ENCODE measurements at regions not wholly inside any gene's neighbourhood (a gene's known extent, or its start where the extent isn't known, plus 50 kb on each side); places are given as distances from the start of the nearest gene placed in this dataset.

GRCh38 chr5:125120012-125120411, 373.6 kb upstream of the ZNF608 start:
- intact Hi-C loops (cut with micrococcal nuclease) = no loop called here
- no peak for ATAC-seq
- Histone ChIP-seq H3K4me3 (ENCODE audit: low read length) (no peak overlapping the region), H3K27me3 (ENCODE audit: low read length) (no peaks in the 10 kb centered on the region), H3K4me2 (ENCODE audit: low read length) (no peak overlapping the region), H3K27ac (ENCODE audit: low read length) (no peak overlapping the region), H2AFZ (ENCODE audit: low read length) (no peak overlapping the region), H3K79me2 (ENCODE audit: low read length) (no peaks in the 10 kb centered on the region), H3K9me3 (ENCODE audit: low read length) (no peaks in the 10 kb centered on the region), H3K4me1 (ENCODE audit: insufficient read depth, low read length) (no peaks in the 10 kb centered on the region), H3K36me3 (ENCODE audit: low read depth, low read length) (no peaks in the 10 kb centered on the region), H3F3A (ENCODE audit: low read length, unreplicated experiment) (no peaks in the 10 kb centered on the region), H4K20me1 (ENCODE audit: low read length) (no peaks in the 10 kb centered on the region), H3K9me2 (replicated peaks; ENCODE audit: low read length) (no peaks in the 10 kb centered on the region), H3K9ac (ENCODE audit: low read length) (no peak overlapping the region)
- POLR2A ChIA-PET (ENCODE audit: unreplicated experiment) = no interaction called here
- CTCF ChIA-PET = no interaction called here
- TF ChIP-seq CTCF (conservative IDR thresholded peaks at IDR 0.05; ENCODE audit: low read depth, low read length) = no peak
- TF ChIP-seq EZH2 (IDR thresholded peaks at IDR 0.05; ENCODE audit: low read length, unreplicated experiment) = no peak
- TF ChIP-seq EZH2phosphoT487 (IDR thresholded peaks at IDR 0.05; ENCODE audit: borderline replicate concordance, low read length) = no peak
- DNase-seq = no peak
- BruUV-seq (replicated peaks) = no TSS peak

GRCh38 chr5:125125031-125125823, 378.8 kb upstream of the ZNF608 start:
- Histone ChIP-seq H3K36me3 (ENCODE audit: low read depth, low read length) (no peaks in the 10 kb centered on the region), H3K79me2 (ENCODE audit: low read length) (no peaks in the 10 kb centered on the region), H2AFZ (ENCODE audit: low read length) (no peak overlapping the region), H4K20me1 (ENCODE audit: low read length) (no peaks in the 10 kb centered on the region), H3F3A (ENCODE audit: low read length, unreplicated experiment) (no peaks in the 10 kb centered on the region), H3K27ac (ENCODE audit: low read length) (no peak overlapping the region), H3K27me3 (ENCODE audit: low read length) (no peaks in the 10 kb centered on the region), H3K4me2 (ENCODE audit: low read length) (no peak overlapping the region), H3K9ac (ENCODE audit: low read length) (no peak overlapping the region), H3K4me3 (ENCODE audit: low read length) (no peak overlapping the region), H3K9me3 (ENCODE audit: low read length) (no peaks in the 10 kb centered on the region), H3K4me1 (ENCODE audit: insufficient read depth, low read length) (no peaks in the 10 kb centered on the region), H3K9me2 (replicated peaks; ENCODE audit: low read length) (no peaks in the 10 kb centered on the region)
- no TSS peak for BruUV-seq (replicated peaks)
- ATAC-seq (no peak), DNase-seq (no peak)
- intact Hi-C loops (cut with micrococcal nuclease) = no loop called here
- TF ChIP-seq CTCF (conservative IDR thresholded peaks at IDR 0.05; ENCODE audit: low read depth, low read length) (no peak), EZH2 (IDR thresholded peaks at IDR 0.05; ENCODE audit: low read length, unreplicated experiment) (no peak), EZH2phosphoT487 (IDR thresholded peaks at IDR 0.05; ENCODE audit: borderline replicate concordance, low read length) (no peak)
- ChIA-PET CTCF (no interaction called here), POLR2A (ENCODE audit: unreplicated experiment) (no interaction called here)

GRCh38 chr5:125126050-125126449, 379.6 kb upstream of the ZNF608 start:
- Histone ChIP-seq H3K79me2 (ENCODE audit: low read length) (no peaks in the 10 kb centered on the region), H3K27me3 (ENCODE audit: low read length) (no peaks in the 10 kb centered on the region), H3F3A (ENCODE audit: low read length, unreplicated experiment) (no peaks in the 10 kb centered on the region), H3K4me1 (ENCODE audit: insufficient read depth, low read length) (no peaks in the 10 kb centered on the region), H4K20me1 (ENCODE audit: low read length) (no peaks in the 10 kb centered on the region), H2AFZ (ENCODE audit: low read length) (no peak overlapping the region), H3K4me2 (ENCODE audit: low read length) (no peak overlapping the region), H3K9me3 (ENCODE audit: low read length) (no peaks in the 10 kb centered on the region), H3K9ac (ENCODE audit: low read length) (no peak overlapping the region), H3K9me2 (replicated peaks; ENCODE audit: low read length) (no peaks in the 10 kb centered on the region), H3K4me3 (ENCODE audit: low read length) (no peak overlapping the region), H3K36me3 (ENCODE audit: low read depth, low read length) (no peaks in the 10 kb centered on the region), H3K27ac (ENCODE audit: low read length) (no peak overlapping the region)
- ChIA-PET CTCF (no interaction called here), POLR2A (ENCODE audit: unreplicated experiment) (no interaction called here)
- TF ChIP-seq EZH2phosphoT487 (IDR thresholded peaks at IDR 0.05; ENCODE audit: borderline replicate concordance, low read length) = no peak
- no peak for TF ChIP-seq CTCF (conservative IDR thresholded peaks at IDR 0.05; ENCODE audit: low read depth, low read length)
- TF ChIP-seq EZH2 (IDR thresholded peaks at IDR 0.05; ENCODE audit: low read length, unreplicated experiment) = no peak
- intact Hi-C loops (cut with micrococcal nuclease) = no loop called here
- DNase-seq (no peak), ATAC-seq (no peak)
- BruUV-seq (replicated peaks) = no TSS peak
